Neural progenitor cell (in vitro differentiated cells): ENCODE measurements at regions not wholly inside any gene's neighbourhood (a gene's known extent, or its start where the extent isn't known, plus 50 kb on each side); places are given as distances from the start of the nearest gene placed in this dataset.

Source experiments
- EZH2 ChIP-seq: fragments of 200-600 bp; sonication (generic); IDR thresholded peaks from 2 replicates; pipeline ENCODE4 v1.6.1; 2017; ENCODE audit warnings: antibody characterized with exemption, mild to moderate bottlenecking, moderate library complexity
- EZH2phosphoT487 ChIP-seq: fragments of 200-600 bp; sonication (generic); IDR thresholded peaks from 2 replicates; pipeline ENCODE4 v1.6.1; 2017; ENCODE audit warnings: antibody characterized with exemption
- TF ChIP-seq, protein P1 (sequence below): fragments of 200-600 bp; sonication (generic); IDR thresholded peaks from 2 replicates; pipeline ENCODE4 v1.5.1; 2017; ENCODE audit warnings: antibody characterized with exemption, mild to moderate bottlenecking

DNA sequence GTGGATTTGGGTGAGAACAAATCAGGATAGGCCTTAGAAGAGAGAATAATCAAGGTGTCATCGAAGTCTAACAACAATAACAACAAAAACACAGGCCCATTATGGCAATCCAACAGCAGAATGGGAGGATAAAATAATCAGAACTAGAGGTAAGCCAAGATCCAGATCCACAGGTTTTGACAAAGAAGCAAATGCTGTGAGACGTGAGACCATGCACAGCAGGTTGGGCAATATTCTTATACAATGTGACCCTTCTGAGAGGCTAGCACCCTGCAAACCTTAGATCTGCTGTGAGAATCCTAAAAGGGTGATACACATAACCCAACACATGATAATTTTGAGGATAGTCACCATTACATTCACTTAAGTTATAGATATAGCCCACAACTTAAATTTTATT, 352.9 kb downstream of the CDH10 start:
- TF ChIP-seq, protein P1, sequence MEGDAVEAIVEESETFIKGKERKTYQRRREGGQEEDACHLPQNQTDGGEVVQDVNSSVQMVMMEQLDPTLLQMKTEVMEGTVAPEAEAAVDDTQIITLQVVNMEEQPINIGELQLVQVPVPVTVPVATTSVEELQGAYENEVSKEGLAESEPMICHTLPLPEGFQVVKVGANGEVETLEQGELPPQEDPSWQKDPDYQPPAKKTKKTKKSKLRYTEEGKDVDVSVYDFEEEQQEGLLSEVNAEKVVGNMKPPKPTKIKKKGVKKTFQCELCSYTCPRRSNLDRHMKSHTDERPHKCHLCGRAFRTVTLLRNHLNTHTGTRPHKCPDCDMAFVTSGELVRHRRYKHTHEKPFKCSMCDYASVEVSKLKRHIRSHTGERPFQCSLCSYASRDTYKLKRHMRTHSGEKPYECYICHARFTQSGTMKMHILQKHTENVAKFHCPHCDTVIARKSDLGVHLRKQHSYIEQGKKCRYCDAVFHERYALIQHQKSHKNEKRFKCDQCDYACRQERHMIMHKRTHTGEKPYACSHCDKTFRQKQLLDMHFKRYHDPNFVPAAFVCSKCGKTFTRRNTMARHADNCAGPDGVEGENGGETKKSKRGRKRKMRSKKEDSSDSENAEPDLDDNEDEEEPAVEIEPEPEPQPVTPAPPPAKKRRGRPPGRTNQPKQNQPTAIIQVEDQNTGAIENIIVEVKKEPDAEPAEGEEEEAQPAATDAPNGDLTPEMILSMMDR: no peak
- no peak for TF ChIP-seq EZH2
- no peak for TF ChIP-seq EZH2phosphoT487
